Coronary artery (tissue), 2 donors: ENCODE measurements at regions not wholly inside any gene's neighbourhood (a gene's known extent, or its start where the extent isn't known, plus 50 kb on each side); places are given as distances from the start of the nearest gene placed in this dataset.

Experiments used
- DNase-seq: peaks from one replicate; pipeline ENCODE4 v3.0.0-alpha.2; 2017; ENCODE audit warnings: low spot score
- H3K27ac ChIP-seq, 2 donors: fragments of 200-600 bp; sonication (generic); one replicate each; pipeline ENCODE4 v1.5.1; 2016 to 2019
- H3K4me3 ChIP-seq: fragments of 200-600 bp; sonication (generic); 2 replicates; pipeline ENCODE4 v1.5.1; 2016; ENCODE audit warnings: mild to moderate bottlenecking, moderate library complexity
- TF ChIP-seq, protein P1 (sequence below): fragments of 200-600 bp; sonication (generic); IDR thresholded peaks from one replicate; pipeline ENCODE4 v1.5.1; 2019; ENCODE audit warnings: antibody characterized with exemption

DNA sequence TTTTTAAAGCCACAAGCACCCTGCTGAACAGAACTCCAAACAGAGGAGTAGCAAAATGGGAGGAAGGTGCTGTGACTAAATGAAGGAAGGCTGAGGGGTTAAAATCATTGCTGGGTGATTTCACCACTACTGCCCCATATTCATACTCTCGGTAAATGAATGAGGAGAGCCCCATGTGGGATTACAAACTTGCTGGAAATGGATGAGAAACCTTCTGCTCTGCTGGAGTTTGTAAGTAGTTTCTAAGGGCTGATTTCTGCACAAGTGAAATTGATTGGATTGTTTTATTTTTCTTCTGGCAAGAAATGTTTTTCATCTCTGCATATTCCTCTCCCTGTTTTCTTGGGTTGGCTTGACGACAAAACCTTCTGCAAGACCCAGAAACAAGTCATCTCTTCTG is 533.5 kb upstream of the MMS22L start:
- Histone ChIP-seq H3K4me3 (no peak overlapping the region), H3K27ac (no peak overlapping the region)
- DNase-seq: no peak
- TF ChIP-seq, protein P1, sequence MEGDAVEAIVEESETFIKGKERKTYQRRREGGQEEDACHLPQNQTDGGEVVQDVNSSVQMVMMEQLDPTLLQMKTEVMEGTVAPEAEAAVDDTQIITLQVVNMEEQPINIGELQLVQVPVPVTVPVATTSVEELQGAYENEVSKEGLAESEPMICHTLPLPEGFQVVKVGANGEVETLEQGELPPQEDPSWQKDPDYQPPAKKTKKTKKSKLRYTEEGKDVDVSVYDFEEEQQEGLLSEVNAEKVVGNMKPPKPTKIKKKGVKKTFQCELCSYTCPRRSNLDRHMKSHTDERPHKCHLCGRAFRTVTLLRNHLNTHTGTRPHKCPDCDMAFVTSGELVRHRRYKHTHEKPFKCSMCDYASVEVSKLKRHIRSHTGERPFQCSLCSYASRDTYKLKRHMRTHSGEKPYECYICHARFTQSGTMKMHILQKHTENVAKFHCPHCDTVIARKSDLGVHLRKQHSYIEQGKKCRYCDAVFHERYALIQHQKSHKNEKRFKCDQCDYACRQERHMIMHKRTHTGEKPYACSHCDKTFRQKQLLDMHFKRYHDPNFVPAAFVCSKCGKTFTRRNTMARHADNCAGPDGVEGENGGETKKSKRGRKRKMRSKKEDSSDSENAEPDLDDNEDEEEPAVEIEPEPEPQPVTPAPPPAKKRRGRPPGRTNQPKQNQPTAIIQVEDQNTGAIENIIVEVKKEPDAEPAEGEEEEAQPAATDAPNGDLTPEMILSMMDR: no peak

DNA sequence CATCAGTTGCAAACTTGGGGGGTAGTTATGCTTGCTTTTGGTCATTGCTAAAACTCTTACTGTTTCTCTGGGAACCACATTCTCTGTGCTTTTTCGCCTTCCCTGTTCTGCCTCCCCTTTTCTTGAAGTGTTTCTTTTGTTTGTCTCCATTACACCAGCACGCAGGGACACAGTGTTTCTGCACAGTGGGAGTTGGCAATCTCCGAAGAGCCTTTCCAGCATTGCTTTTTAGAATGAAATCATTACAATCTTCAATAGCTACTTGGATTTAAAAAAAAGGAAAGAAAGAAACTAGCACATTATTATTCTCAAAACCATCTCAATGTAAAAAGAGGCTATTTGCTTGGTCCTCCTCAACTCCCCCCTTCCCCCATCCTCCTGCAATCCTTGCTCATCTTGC is 536.7 kb upstream of the MMS22L start:
- no peak for DNase-seq
- H3K27ac ChIP-seq: no peak overlapping the region
- TF ChIP-seq, protein P1: no peak
- H3K4me3 ChIP-seq: no peak overlapping the region

DNA sequence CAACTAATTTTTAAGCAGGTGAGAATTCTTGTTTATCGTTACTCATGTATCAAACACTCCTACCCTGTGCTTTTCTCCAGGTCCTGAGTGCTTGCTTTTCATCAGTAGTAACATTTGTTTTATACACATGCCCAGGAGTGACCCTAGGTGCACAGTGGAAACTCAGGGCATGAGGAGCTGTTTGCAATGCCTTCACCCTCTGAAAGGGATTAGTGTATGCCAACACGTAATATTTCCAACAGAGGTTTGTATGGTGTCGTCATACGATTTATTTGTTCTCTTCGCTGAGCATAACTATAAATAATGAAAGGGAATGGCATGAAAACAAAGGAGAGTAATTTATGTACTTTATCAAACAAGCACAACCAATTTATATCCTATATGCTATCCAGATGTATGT is 537.4 kb upstream of the MMS22L start:
- H3K4me3 ChIP-seq: no peak overlapping the region
- no peak overlapping the region for H3K27ac ChIP-seq
- TF ChIP-seq, protein P1: no peak
- no peak for DNase-seq

DNA sequence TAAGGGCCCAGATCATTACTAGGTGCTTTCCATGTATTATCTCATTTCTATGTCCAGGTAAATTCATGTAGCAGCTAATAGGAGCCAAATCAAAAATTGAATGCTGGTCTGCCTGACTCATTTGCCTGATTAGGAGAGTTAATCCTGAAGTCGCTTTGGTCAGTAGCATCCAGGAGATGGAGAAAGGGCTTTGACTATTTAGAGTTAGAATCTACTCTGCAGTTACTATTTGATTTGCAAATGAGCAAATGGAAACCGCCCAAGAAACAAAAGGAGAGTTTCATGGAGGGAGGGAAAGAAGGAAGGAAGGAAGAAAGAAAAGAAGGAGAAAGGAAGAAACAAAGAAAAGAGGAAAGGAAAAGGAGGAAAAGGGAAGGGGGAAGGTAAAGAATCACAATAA is 539.6 kb upstream of the MMS22L start:
- no peak for DNase-seq
- TF ChIP-seq, protein P1: no peak
- no peak overlapping the region for H3K27ac ChIP-seq

DNA sequence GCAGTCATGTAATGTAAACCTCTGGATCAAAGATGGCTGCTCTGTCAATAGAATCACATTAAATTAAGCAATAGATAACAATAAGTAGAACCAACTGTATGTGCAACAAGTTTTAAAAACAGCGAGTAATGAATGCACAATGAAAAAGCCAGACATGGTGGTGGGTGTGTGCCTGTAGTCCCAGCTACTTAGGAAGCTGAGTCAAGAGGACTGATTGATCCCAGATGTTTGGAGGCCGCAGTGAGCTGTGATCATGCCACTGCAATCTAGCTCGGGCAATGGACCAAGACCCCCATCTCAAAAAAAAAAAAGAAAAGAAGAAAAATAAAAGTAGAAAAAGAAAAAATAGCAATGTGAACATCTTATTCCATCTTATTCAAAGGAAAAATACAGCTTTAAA is 558.7 kb upstream of the MMS22L start:
- TF ChIP-seq, protein P1: no peak
- H3K4me3 ChIP-seq: no peak overlapping the region
- H3K27ac ChIP-seq: no peak overlapping the region
- DNase-seq: no peak

More for the DNA sequence above, 539.6 kb upstream of the MMS22L start:
- H3K4me3 ChIP-seq: no peak overlapping the region

DNA sequence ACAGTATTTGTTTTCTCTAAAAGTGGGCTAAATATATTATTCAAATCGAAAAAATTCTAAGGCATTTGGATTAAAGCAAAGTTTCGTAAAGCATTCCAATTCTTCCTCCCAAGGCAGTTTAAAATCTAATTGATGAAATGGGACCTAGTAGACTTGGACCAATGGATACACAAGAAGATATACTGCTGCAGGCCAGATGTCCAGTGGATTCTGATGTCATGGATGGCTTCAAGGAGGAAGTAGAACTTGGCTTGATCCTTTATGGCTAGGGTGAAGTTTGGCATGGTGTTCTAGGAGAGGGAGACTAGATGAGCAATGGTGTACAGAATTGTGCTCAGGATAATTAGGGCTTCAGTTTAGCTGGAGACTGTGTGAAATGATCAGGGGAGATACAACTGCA is 559.5 kb upstream of the MMS22L start:
- no peak for DNase-seq
- Histone ChIP-seq H3K27ac (no peak overlapping the region), H3K4me3 (no peak overlapping the region)
- TF ChIP-seq, protein P1: no peak

DNA sequence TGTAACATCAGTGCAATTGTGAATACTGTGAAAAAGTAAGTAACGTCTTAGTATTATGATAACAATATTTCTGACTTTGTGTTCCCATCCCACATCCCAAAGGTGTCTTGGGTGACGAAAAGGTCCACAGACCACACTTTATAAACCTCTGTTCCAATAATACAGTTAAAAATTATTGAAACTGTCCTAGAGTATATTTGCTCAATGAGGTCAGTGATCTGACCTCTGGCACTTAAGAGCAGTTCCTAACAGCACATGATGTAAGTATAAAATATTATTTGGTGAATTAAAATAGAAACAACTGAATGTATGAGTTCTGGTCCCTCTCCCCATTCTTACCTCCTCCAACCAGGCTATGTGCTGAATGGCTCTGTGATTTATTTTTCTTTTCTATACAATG is 566.4 kb upstream of the MMS22L start:
- no peak overlapping the region for H3K27ac ChIP-seq
- DNase-seq: no peak
- no peak overlapping the region for H3K4me3 ChIP-seq
- TF ChIP-seq, protein P1: no peak
